ENCODE measurements at regions not wholly inside any gene's neighbourhood (a gene's known extent, or its start where the extent isn't known, plus 50 kb on each side); places are given as distances from the start of the nearest gene placed in this dataset.

- H3K27me3 Mint-ChIP-seq (ENCODE audit: insufficient read depth, unreplicated experiment) = no peaks in the 10 kb centered on the region
- no peaks in the 10 kb centered on the region for H3K36me3 Mint-ChIP-seq (ENCODE audit: insufficient read depth, unreplicated experiment)
- no peak for DNase-seq (ENCODE audit: unreplicated experiment)
- no peaks in the 10 kb centered on the region for H3K9me3 Mint-ChIP-seq (ENCODE audit: unreplicated experiment)
- CTCF ChIA-PET = no interaction called here
- POLR2A ChIA-PET = interaction anchor here (1.1 kb wide), 1 partner anchor 358 kb away, joined by 3 read pairs; no protein-coding TSS in a partner anchor
- H3K27ac Mint-ChIP-seq (ENCODE audit: low read depth, unreplicated experiment) = no peak overlapping the region
- no TSS peak for BruUV-seq (replicated peaks)
- H3K4me3 Mint-ChIP-seq (ENCODE audit: unreplicated experiment) = no peak overlapping the region
- H3K4me1 Mint-ChIP-seq (ENCODE audit: insufficient read depth, unreplicated experiment) = no peaks in the 10 kb centered on the region
- intact Hi-C loops (cut with micrococcal nuclease) = no loop called here
- no peak for TF ChIP-seq CTCF (IDR thresholded peaks at IDR 0.05; ENCODE audit: unreplicated experiment)
Measured at GRCh38 chrX:7240929-7241328, 93.0 kb upstream of the PUDP start.

- Mint-ChIP-seq H3K9me3 (ENCODE audit: unreplicated experiment) (no peaks in the 10 kb centered on the region), H3K27me3 (ENCODE audit: insufficient read depth, unreplicated experiment) (no peaks in the 10 kb centered on the region), H3K4me1 (ENCODE audit: insufficient read depth, unreplicated experiment) (no peaks in the 10 kb centered on the region), H3K36me3 (ENCODE audit: insufficient read depth, unreplicated experiment) (no peaks in the 10 kb centered on the region), H3K4me3 (ENCODE audit: unreplicated experiment) (no peak overlapping the region), H3K27ac (ENCODE audit: low read depth, unreplicated experiment) (no peak overlapping the region)
- CTCF ChIA-PET = no interaction called here
- intact Hi-C loops (cut with micrococcal nuclease) = no loop called here
- no TSS peak for BruUV-seq (replicated peaks)
- POLR2A ChIA-PET = interaction anchor here (0.7 kb wide), 1 partner anchor 938 kb away, joined by 3 read pairs; no protein-coding TSS in a partner anchor
- DNase-seq (ENCODE audit: unreplicated experiment) = no peak
- no peak for TF ChIP-seq CTCF (IDR thresholded peaks at IDR 0.05; ENCODE audit: unreplicated experiment)
Measured at GRCh38 chrX:7235071-7235470, 87.1 kb upstream of the PUDP start.

DNA sequence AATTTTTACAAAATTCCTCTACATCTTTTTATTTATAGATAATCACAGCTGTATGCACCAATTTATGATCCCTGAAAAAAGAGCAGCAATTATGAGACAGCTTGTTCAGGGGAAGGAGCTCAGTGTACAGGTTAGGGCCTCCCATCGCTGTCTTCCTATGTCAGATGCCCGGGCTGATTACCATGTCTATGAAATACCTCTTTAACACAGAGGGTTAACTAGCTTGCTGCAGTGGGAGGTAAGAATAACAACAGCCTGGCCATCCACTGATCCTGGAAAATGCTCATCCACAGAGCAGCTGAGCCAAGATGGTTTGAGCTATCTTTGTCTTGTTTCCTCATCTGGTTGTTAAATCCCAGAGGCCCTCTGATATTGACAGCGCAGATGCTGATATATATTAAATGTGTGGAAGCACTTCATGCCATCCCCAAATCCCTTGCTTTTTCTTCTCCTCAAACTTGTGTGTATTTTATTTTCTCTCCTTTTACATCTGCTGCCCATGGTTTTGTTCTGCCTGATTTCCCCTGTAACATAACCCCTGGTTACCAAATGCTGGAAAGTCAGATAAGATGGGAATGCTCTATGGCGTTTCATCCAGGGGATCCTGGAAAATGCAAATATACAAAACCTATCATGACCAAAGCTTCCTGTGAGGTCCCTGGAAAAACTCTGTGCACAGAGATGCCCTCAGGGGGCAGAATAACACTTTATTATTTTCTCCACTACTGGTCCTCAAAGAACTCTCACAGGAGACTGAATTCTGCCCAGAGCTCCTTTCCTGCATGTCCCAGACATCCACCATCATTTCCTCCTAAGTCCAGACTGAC lies 85.8 kb upstream of the PUDP start:
- Mint-ChIP-seq H3K27me3 (ENCODE audit: insufficient read depth, unreplicated experiment) (no peaks in the 10 kb centered on the region), H3K9me3 (ENCODE audit: unreplicated experiment) (no peaks in the 10 kb centered on the region), H3K36me3 (ENCODE audit: insufficient read depth, unreplicated experiment) (no peaks in the 10 kb centered on the region), H3K4me1 (ENCODE audit: insufficient read depth, unreplicated experiment) (no peaks in the 10 kb centered on the region), H3K27ac (ENCODE audit: low read depth, unreplicated experiment) (no peak overlapping the region), H3K4me3 (ENCODE audit: unreplicated experiment) (no peak overlapping the region)
- POLR2A ChIA-PET = interaction anchor here (0.7 kb wide), 1 partner anchor 53 kb away, joined by 3 read pairs; no protein-coding TSS in a partner anchor
- DNase-seq (ENCODE audit: unreplicated experiment) = peak; percentile 11
- no peak for TF ChIP-seq CTCF (IDR thresholded peaks at IDR 0.05; ENCODE audit: unreplicated experiment)
- intact Hi-C loops (cut with micrococcal nuclease) = loop anchor here (1.0 kb wide), 1 partner anchor 353 kb away; no protein-coding TSS in a partner anchor
- no TSS peak for BruUV-seq (replicated peaks)
- CTCF ChIA-PET = interaction anchor here (0.7 to 0.9 kb wide), 2 partner anchors 102 to 230 kb away, joined by 3 read pairs; no protein-coding TSS in a partner anchor

- Mint-ChIP-seq H3K4me3 (ENCODE audit: unreplicated experiment) (no peak overlapping the region), H3K36me3 (ENCODE audit: insufficient read depth, unreplicated experiment) (no peaks in the 10 kb centered on the region), H3K27me3 (ENCODE audit: insufficient read depth, unreplicated experiment) (no peaks in the 10 kb centered on the region), H3K9me3 (ENCODE audit: unreplicated experiment) (no peaks in the 10 kb centered on the region), H3K27ac (ENCODE audit: low read depth, unreplicated experiment) (no peak overlapping the region), H3K4me1 (ENCODE audit: insufficient read depth, unreplicated experiment) (no peaks in the 10 kb centered on the region)
- BruUV-seq (replicated peaks) = no TSS peak
- no peak for DNase-seq (ENCODE audit: unreplicated experiment)
- CTCF ChIA-PET = no interaction called here
- POLR2A ChIA-PET = no interaction called here
- intact Hi-C loops (cut with micrococcal nuclease) = no loop called here
- no peak for TF ChIP-seq CTCF (IDR thresholded peaks at IDR 0.05; ENCODE audit: unreplicated experiment)
Measured at GRCh38 chrX:7228226-7228625, 80.3 kb upstream of the PUDP start.

Data from MCF 10A (cell line).